ENCODE measurements at regions not wholly inside any gene's neighbourhood (a gene's known extent, or its start where the extent isn't known, plus 50 kb on each side); places are given as distances from the start of the nearest gene placed in this dataset.

GRCh38 chr21:35953597-35953996, 106.7 kb downstream of the SETD4 start:
- Histone ChIP-seq H3K4me1 (ENCODE audit: control insufficient read depth, insufficient read depth, low read length) (no peaks in the 10 kb centered on the region), H3K4me3 (ENCODE audit: low read depth in 2 of 2, low read length in 2 of 2) (no peak overlapping the region), H3K27me3 (ENCODE audit: control insufficient read depth, insufficient read depth, low read length) (no peaks in the 10 kb centered on the region), H3K27ac (ENCODE audit: low read length) (no peak overlapping the region), H3K36me3 (ENCODE audit: control insufficient read depth, insufficient read depth, low read length) (no peaks in the 10 kb centered on the region), H3K9me3 (ENCODE audit: control insufficient read depth, insufficient read depth, low read depth, low read length) (no peaks in the 10 kb centered on the region)
- intact Hi-C loops (cut with micrococcal nuclease; ENCODE audit: unreplicated experiment) = no loop called here
- ATAC-seq (no peak), DNase-seq (ENCODE audit: low read depth, low spot score) (no peak)
- no TSS peak for BruUV-seq (replicated peaks)
- TF ChIP-seq REST (IDR thresholded peaks at IDR 0.05; ENCODE audit: insufficient read depth in 1 of 2, low read depth in 2 of 2, low read length in 1 of 2) (no peak), POLR2AphosphoS5 (IDR thresholded peaks at IDR 0.05; ENCODE audit: low read depth, low read length) (no peak), SIN3A (IDR thresholded peaks at IDR 0.05; ENCODE audit: borderline replicate concordance, insufficient read depth, low read depth, low read length) (no peak), CTCF (IDR thresholded peaks at IDR 0.05) (no peak)
- ChIA-PET POLR2A (no interaction called here), CTCF (no interaction called here)
- in situ Hi-C loops (cut with HindIII; ENCODE audit: low pct_unique_long_range_greater_than_20kb, low sequenced_read_pairs) = no loop called here

- Histone ChIP-seq H3K4me3 (ENCODE audit: low read depth in 2 of 2, low read length in 2 of 2) (no peak overlapping the region), H3K4me1 (ENCODE audit: control insufficient read depth, insufficient read depth, low read length) (no peaks in the 10 kb centered on the region), H3K27me3 (ENCODE audit: control insufficient read depth, insufficient read depth, low read length) (no peaks in the 10 kb centered on the region), H3K9me3 (ENCODE audit: control insufficient read depth, insufficient read depth, low read depth, low read length) (no peaks in the 10 kb centered on the region), H3K36me3 (ENCODE audit: control insufficient read depth, insufficient read depth, low read length) (no peaks in the 10 kb centered on the region), H3K27ac (ENCODE audit: low read length) (no peak overlapping the region)
- BruUV-seq (replicated peaks) = no TSS peak
- intact Hi-C loops (cut with micrococcal nuclease; ENCODE audit: unreplicated experiment) (no loop called here), in situ Hi-C loops (cut with HindIII; ENCODE audit: low pct_unique_long_range_greater_than_20kb, low sequenced_read_pairs) (no loop called here)
- TF ChIP-seq TCF7L2 (IDR thresholded peaks at IDR 0.05; ENCODE audit: low read depth, low read length) (no peak), POLR2AphosphoS5 (IDR thresholded peaks at IDR 0.05; ENCODE audit: low read depth, low read length) (no peak), CTCF (IDR thresholded peaks at IDR 0.05) (no peak), SIN3A (IDR thresholded peaks at IDR 0.05; ENCODE audit: borderline replicate concordance, insufficient read depth, low read depth, low read length) (no peak), REST (IDR thresholded peaks at IDR 0.05; ENCODE audit: insufficient read depth in 1 of 2, low read depth in 2 of 2, low read length in 1 of 2) (no peak)
- POLR2A ChIA-PET = no interaction called here
- CTCF ChIA-PET = no interaction called here
- ATAC-seq (no peak), DNase-seq (ENCODE audit: low read depth, low spot score) (no peak)
Measured at GRCh38 chr21:35952651-35953340, 107.5 kb downstream of the SETD4 start.
